ENCODE measurements at regions not wholly inside any gene's neighbourhood (a gene's known extent, or its start where the extent isn't known, plus 50 kb on each side); places are given as distances from the start of the nearest gene placed in this dataset.

GRCh38 chr13:90882551-90882950, 464.9 kb upstream of the MIR17HG start:
- TF ChIP-seq FOXP4 (CRISPR knock-in tag; IDR thresholded peaks at IDR 0.05) (no peak), NFYB (CRISPR knock-in tag; conservative IDR thresholded peaks at IDR 0.05; ENCODE audit: low read depth) (no peak)
- TF ChIP-seq, protein P1, sequence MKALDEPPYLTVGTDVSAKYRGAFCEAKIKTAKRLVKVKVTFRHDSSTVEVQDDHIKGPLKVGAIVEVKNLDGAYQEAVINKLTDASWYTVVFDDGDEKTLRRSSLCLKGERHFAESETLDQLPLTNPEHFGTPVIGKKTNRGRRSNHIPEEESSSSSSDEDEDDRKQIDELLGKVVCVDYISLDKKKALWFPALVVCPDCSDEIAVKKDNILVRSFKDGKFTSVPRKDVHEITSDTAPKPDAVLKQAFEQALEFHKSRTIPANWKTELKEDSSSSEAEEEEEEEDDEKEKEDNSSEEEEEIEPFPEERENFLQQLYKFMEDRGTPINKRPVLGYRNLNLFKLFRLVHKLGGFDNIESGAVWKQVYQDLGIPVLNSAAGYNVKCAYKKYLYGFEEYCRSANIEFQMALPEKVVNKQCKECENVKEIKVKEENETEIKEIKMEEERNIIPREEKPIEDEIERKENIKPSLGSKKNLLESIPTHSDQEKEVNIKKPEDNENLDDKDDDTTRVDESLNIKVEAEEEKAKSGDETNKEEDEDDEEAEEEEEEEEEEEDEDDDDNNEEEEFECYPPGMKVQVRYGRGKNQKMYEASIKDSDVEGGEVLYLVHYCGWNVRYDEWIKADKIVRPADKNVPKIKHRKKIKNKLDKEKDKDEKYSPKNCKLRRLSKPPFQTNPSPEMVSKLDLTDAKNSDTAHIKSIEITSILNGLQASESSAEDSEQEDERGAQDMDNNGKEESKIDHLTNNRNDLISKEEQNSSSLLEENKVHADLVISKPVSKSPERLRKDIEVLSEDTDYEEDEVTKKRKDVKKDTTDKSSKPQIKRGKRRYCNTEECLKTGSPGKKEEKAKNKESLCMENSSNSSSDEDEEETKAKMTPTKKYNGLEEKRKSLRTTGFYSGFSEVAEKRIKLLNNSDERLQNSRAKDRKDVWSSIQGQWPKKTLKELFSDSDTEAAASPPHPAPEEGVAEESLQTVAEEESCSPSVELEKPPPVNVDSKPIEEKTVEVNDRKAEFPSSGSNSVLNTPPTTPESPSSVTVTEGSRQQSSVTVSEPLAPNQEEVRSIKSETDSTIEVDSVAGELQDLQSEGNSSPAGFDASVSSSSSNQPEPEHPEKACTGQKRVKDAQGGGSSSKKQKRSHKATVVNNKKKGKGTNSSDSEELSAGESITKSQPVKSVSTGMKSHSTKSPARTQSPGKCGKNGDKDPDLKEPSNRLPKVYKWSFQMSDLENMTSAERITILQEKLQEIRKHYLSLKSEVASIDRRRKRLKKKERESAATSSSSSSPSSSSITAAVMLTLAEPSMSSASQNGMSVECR (CRISPR knock-in tag; IDR thresholded peaks at IDR 0.05; ENCODE audit: borderline replicate concordance): no peak
